H1 (cell line): ENCODE measurements at regions not wholly inside any gene's neighbourhood (a gene's known extent, or its start where the extent isn't known, plus 50 kb on each side); places are given as distances from the start of the nearest gene placed in this dataset.

Experiments used
- CTCF ChIA-PET: fragments of 300-600 bp; sonication (Branson Sonifier 250); formaldehyde crosslinking; loops from one replicate; lab custom pipeline; 2021; ENCODE audit not compliant: partially characterized antibody; lab: Charles Lee
- POLR2A ChIA-PET: fragments of 300-600 bp; sonication (Branson Sonifier 250); formaldehyde crosslinking; loops from one replicate; lab custom pipeline; 2021; ENCODE audit warnings: inconsistent platforms; ENCODE audit not compliant: partially characterized antibody; lab: Charles Lee
- DNase-seq, 2 experiments: peaks; one replicate each; pipeline versions ENCODE4 v3.0.0 to v3.0.0-alpha.2; 2010 to 2022; ENCODE audit warnings: low spot score in 2 of 2, low read depth in 1 of 2, mixed read lengths in 1 of 2
- FAIRE-seq: peaks from 2 replicates; lab custom pipeline; 2011; peaks lifted over from hg19 to GRCh38; lab: Jason Lieb, UNC
- H2AFZ ChIP-seq: 2 replicates; pipeline ENCODE4 v1.8.1; 2012; ENCODE audit warnings: low read length, inconsistent platforms
- H2AK5ac ChIP-seq: 2 replicates; pipeline ENCODE4 v1.6.1; 2013; ENCODE audit warnings: low read depth, low read length
- H2BK120ac ChIP-seq: replicated peaks from 2 replicates; pipeline ENCODE3; 2013; ENCODE audit warnings: low read depth, low read length, inconsistent platforms
- H2BK12ac ChIP-seq: 2 replicates; pipeline ENCODE4 v1.6.1; 2013; ENCODE audit warnings: low read depth, low read length
- H2BK15ac ChIP-seq: 2 replicates; pipeline ENCODE4 v1.6.1; 2013; ENCODE audit warnings: low read length
- H2BK20ac ChIP-seq: 2 replicates; pipeline ENCODE4 v1.6.1; 2013; ENCODE audit warnings: low read length
- H2BK5ac ChIP-seq: 2 replicates; pipeline ENCODE4 v1.6.1; 2013; ENCODE audit warnings: low read depth, low read length
- H3K14ac ChIP-seq: 2 replicates; pipeline ENCODE4 v1.6.1; 2013; ENCODE audit warnings: inconsistent platforms; ENCODE audit not compliant: insufficient read length
- H3K18ac ChIP-seq: 2 replicates; pipeline ENCODE4 v1.6.1; 2013; ENCODE audit warnings: low read length; ENCODE audit errors: extremely low read depth
- H3K23ac ChIP-seq: 2 replicates; pipeline ENCODE4 v1.6.1; 2013; ENCODE audit warnings: inconsistent platforms; ENCODE audit not compliant: insufficient read length
- H3K23me2 ChIP-seq: 2 replicates; pipeline ENCODE4 v1.6.1; 2013; ENCODE audit warnings: low read depth, low read length
- H3K27ac ChIP-seq: 2 replicates; pipeline ENCODE4 v1.6.1; 2011; ENCODE audit warnings: low read depth, low read length, inconsistent platforms
- H3K27me3 ChIP-seq, 4 experiments: replicated peaks in 1 of 4; 1 replicate in 1 of 4; 2 replicates in 3 of 4; pipeline versions ENCODE4 v1.6.1 to v1.8.1; 2011 to 2013; ENCODE audit warnings: low read length in 3 of 4, mild to moderate bottlenecking in 3 of 4, inconsistent platforms in 2 of 4, mixed read lengths in 2 of 4, moderate library complexity in 1 of 4; ENCODE audit not compliant: control insufficient read depth in 3 of 4, insufficient read depth in 3 of 4; ENCODE audit errors: extremely low read depth in 1 of 4
- H3K36me3 ChIP-seq, 4 experiments: 2 replicates each; pipeline versions ENCODE4 v1.6.1 to v1.8.1; 2011 to 2013; ENCODE audit warnings: mild to moderate bottlenecking in 4 of 4, low read length in 3 of 4, moderate library complexity in 2 of 4, control low read depth in 1 of 4, inconsistent platforms in 1 of 4; ENCODE audit not compliant: insufficient read depth in 4 of 4, control insufficient read depth in 2 of 4
- H3K4ac ChIP-seq: replicated peaks from 2 replicates; pipeline ENCODE3; 2013; ENCODE audit warnings: low read length, low read depth, mixed read lengths, inconsistent platforms; ENCODE audit not compliant: insufficient read length
- H3K4me1 ChIP-seq, 4 experiments: replicated peaks in 1 of 4; 1 replicate in 1 of 4; 2 replicates in 3 of 4; pipeline versions ENCODE4 v1.6.1 to v1.8.1; 2011 to 2013; ENCODE audit warnings: low read length in 3 of 4, inconsistent platforms in 2 of 4, mixed read lengths in 1 of 4; ENCODE audit not compliant: insufficient read depth in 4 of 4, control insufficient read depth in 3 of 4
- H3K4me2 ChIP-seq, 2 experiments: 2 replicates each; pipeline versions ENCODE4 v1.6.1 to v1.8.1; 2011 to 2013; ENCODE audit warnings: low read depth in 2 of 2, low read length in 2 of 2, control low read depth in 1 of 2, inconsistent platforms in 1 of 2, mild to moderate bottlenecking in 1 of 2; ENCODE audit not compliant: insufficient read depth in 1 of 2
- H3K4me3 ChIP-seq, 4 experiments: fragments of 200-600, 300-600 bp in 1 of 4; sonication (generic), shearing (Covaris generic), sonication (Bioruptor Twin) in 1 of 4; 2 replicates each; pipeline versions ENCODE4 v1.5.1 to v1.8.1; 2011 to 2016; ENCODE audit warnings: low read length in 4 of 4, low read depth in 3 of 4, control low read depth in 2 of 4, inconsistent platforms in 2 of 4, mild to moderate bottlenecking in 2 of 4, mixed read lengths in 1 of 4, moderate library complexity in 1 of 4; ENCODE audit not compliant: insufficient read depth in 2 of 4; ENCODE audit errors: extremely low read depth in 1 of 4
- H3K56ac ChIP-seq: replicated peaks from 2 replicates; pipeline ENCODE3; 2013; ENCODE audit warnings: low read depth, mild to moderate bottlenecking, mixed read lengths, low read length, inconsistent platforms; ENCODE audit not compliant: insufficient read length
- H3K79me1 ChIP-seq: 2 replicates; pipeline ENCODE4 v1.6.1; 2013; ENCODE audit warnings: low read depth, low read length, control low read depth
- H3K79me2 ChIP-seq, 2 experiments: 2 replicates each; pipeline versions ENCODE4 v1.6.1 to v1.8.1; 2012 to 2013; ENCODE audit warnings: low read length in 2 of 2, mild to moderate bottlenecking in 2 of 2, inconsistent platforms in 1 of 2; ENCODE audit not compliant: insufficient read depth in 2 of 2, control insufficient read depth in 1 of 2
- H3K9ac ChIP-seq, 4 experiments: replicated peaks in 1 of 4; 1 replicate in 1 of 4; 2 replicates in 3 of 4; pipeline versions ENCODE4 v1.6.1 to v1.8.1; 2011 to 2013; ENCODE audit warnings: low read depth in 3 of 4, low read length in 3 of 4, control low read depth in 2 of 4, mild to moderate bottlenecking in 2 of 4, moderate library complexity in 2 of 4, inconsistent platforms in 1 of 4; ENCODE audit errors: extremely low read depth in 1 of 4
- H3K9me3 ChIP-seq, 2 experiments: 2 replicates each; pipeline versions ENCODE4 v1.6.1 to v1.8.1; 2012 to 2013; ENCODE audit warnings: mild to moderate bottlenecking in 2 of 2, moderate library complexity in 2 of 2, control low read depth in 1 of 2, inconsistent platforms in 1 of 2, low read depth in 1 of 2, low read length in 1 of 2, mixed read lengths in 1 of 2; ENCODE audit not compliant: insufficient read depth in 2 of 2
- H4K20me1 ChIP-seq, 2 experiments: replicated peaks in 1 of 2; 2 replicates each; pipeline versions ENCODE3 to v1.8.1; 2011 to 2013; ENCODE audit warnings: inconsistent platforms in 2 of 2, low read length in 2 of 2, mild to moderate bottlenecking in 1 of 2; ENCODE audit not compliant: insufficient read depth in 2 of 2, control insufficient read depth in 1 of 2
- H4K5ac ChIP-seq: 2 replicates; pipeline ENCODE4 v1.6.1; 2013; ENCODE audit warnings: low read length, low read depth, mixed read lengths, inconsistent platforms; ENCODE audit not compliant: insufficient read length
- H4K8ac ChIP-seq: 2 replicates; pipeline ENCODE4 v1.8.0; 2013; ENCODE audit warnings: mild to moderate bottlenecking, moderate library complexity, low read length, inconsistent platforms; ENCODE audit not compliant: insufficient read depth; ENCODE audit errors: extremely low read depth
- H4K91ac ChIP-seq: replicated peaks from 2 replicates; pipeline ENCODE3; 2013; ENCODE audit warnings: low read length, mixed read lengths, inconsistent platforms; ENCODE audit not compliant: insufficient read length
- BRCA1 ChIP-seq: IDR thresholded peaks from 2 replicates; pipeline ENCODE4 v1.6.1; 2012; ENCODE audit warnings: low read depth, low read length, improper control_type of control experiment
- MAFK ChIP-seq: IDR thresholded peaks from 2 replicates; pipeline ENCODE4 v1.6.1; 2012; ENCODE audit warnings: low read depth, mild to moderate bottlenecking, improper control_type of control experiment, low read length
- POU5F1 ChIP-seq: IDR thresholded peaks from 2 replicates; pipeline ENCODE4 v1.6.1; 2011; ENCODE audit warnings: low read depth, mild to moderate bottlenecking, low read length, moderate library complexity
- WGBS, 2 experiments: shearing (Covaris generic) in 1 of 2; methylation state at CpG; one replicate each; pipeline versions ENCODE4 v1.1.6 to v1.1.7; 2013 to 2015; ENCODE audit warnings: low lambda C conversion rate in 2 of 2, mixed read lengths in 2 of 2, inconsistent platforms in 1 of 2, low coverage in 1 of 2, missing lambda C conversion rate in 1 of 2; ENCODE audit not compliant: insufficient replicate concordance in 2 of 2, insufficient coverage in 1 of 2, insufficient read length in 1 of 2; ENCODE audit errors: extremely low coverage in 1 of 2, missing lambda C conversion rate in 1 of 2; 5-methylcytosine and 5-hydroxymethylcytosine counted together

- Histone ChIP-seq H3K27ac (no peak overlapping the region), H2BK20ac (no peak overlapping the region), H4K20me1 (no peaks in the 10 kb centered on the region), H2BK12ac (no peak overlapping the region)
- DNase-seq, result no peak
- TF ChIP-seq MAFK (no peak), BRCA1 (no peak), POU5F1 (no peak)
- TF ChIP-seq, all 59 proteins: peak for 0
- Histone ChIP-seq H2AFZ (no peak overlapping the region), H3K9me3 (no peaks in the 10 kb centered on the region), H4K91ac (no peak overlapping the region), H3K23me2 (no peaks in the 10 kb centered on the region), H2AK5ac (no peak overlapping the region), H2BK120ac (no peak overlapping the region), H3K4me3 (no peak overlapping the region), H4K5ac (no peak overlapping the region), H3K36me3 (no peaks in the 10 kb centered on the region), H4K8ac (no peak overlapping the region), H3K4me2 (no peak overlapping the region), H2BK15ac (no peak overlapping the region), H3K27me3 (no peaks in the 10 kb centered on the region), H3K9ac (no peak overlapping the region), H3K18ac (no peak overlapping the region), H2BK5ac (no peak overlapping the region), H3K4me1 (no peaks in the 10 kb centered on the region), H3K79me1 (no peaks in the 10 kb centered on the region), H3K56ac (no peak overlapping the region), H3K79me2 (no peaks in the 10 kb centered on the region), H3K4ac (no peak overlapping the region), H3K23ac (no peak overlapping the region), H3K14ac (no peak overlapping the region)
- no peak for FAIRE-seq
- 89% methylated on average over 12 of the region's 12 CpGs; no CpG with 5 or more reads in 1 of the 2 experiments for WGBS, 2 experiments
- CTCF ChIA-PET, result interaction anchor here (0.7 to 6.5 kb wide), 3 partner anchors 8 to 272 kb away, joined by 3 to 27 read pairs (median 3); no protein-coding TSS in a partner anchor
- POLR2A ChIA-PET, result no interaction called here
Measured at GRCh38 chr17:79429864-79430494, 180.9 kb downstream of the RBFOX3 start.
